Progenitor cell of endocrine pancreas (in vitro differentiated cells): ENCODE measurements at regions not wholly inside any gene's neighbourhood (a gene's known extent, or its start where the extent isn't known, plus 50 kb on each side); places are given as distances from the start of the nearest gene placed in this dataset.

Experiments
- DNase-seq: peaks from one replicate; pipeline ENCODE4 v3.0.0; 2021; ENCODE audit warnings: low spot score; ENCODE audit not compliant: unreplicated experiment
- H3K27ac Mint-ChIP-seq: 2 replicates; pipeline ENCODE4 v1.8.0; 2021; ENCODE audit warnings: mild to moderate bottlenecking, moderate library complexity, mixed read lengths
- H3K27me3 Mint-ChIP-seq: 2 replicates; pipeline ENCODE4 v1.8.0; 2021; ENCODE audit warnings: mixed read lengths
- H3K36me3 Mint-ChIP-seq: 2 replicates; pipeline ENCODE4 v1.8.0; 2022; ENCODE audit warnings: mixed read lengths; ENCODE audit not compliant: insufficient read depth
- H3K4me1 Mint-ChIP-seq: 2 replicates; pipeline ENCODE4 v1.8.0; 2021; ENCODE audit warnings: low read depth, mixed read lengths
- H3K4me3 Mint-ChIP-seq: 2 replicates; pipeline ENCODE4 v1.8.0; 2021; ENCODE audit warnings: low read depth, mild to moderate bottlenecking, moderate library complexity, mixed read lengths
- H3K9me3 Mint-ChIP-seq: 2 replicates; pipeline ENCODE4 v1.8.0; 2021; ENCODE audit warnings: low read depth, mixed read lengths
- TF ChIP-seq, protein P1 (sequence below): fragments of 200-600 bp; sonication (generic); IDR thresholded peaks from one replicate; pipeline ENCODE4 v1.5.0; 2021; ENCODE audit warnings: antibody characterized with exemption, mild to moderate bottlenecking; ENCODE audit not compliant: unreplicated experiment

DNA sequence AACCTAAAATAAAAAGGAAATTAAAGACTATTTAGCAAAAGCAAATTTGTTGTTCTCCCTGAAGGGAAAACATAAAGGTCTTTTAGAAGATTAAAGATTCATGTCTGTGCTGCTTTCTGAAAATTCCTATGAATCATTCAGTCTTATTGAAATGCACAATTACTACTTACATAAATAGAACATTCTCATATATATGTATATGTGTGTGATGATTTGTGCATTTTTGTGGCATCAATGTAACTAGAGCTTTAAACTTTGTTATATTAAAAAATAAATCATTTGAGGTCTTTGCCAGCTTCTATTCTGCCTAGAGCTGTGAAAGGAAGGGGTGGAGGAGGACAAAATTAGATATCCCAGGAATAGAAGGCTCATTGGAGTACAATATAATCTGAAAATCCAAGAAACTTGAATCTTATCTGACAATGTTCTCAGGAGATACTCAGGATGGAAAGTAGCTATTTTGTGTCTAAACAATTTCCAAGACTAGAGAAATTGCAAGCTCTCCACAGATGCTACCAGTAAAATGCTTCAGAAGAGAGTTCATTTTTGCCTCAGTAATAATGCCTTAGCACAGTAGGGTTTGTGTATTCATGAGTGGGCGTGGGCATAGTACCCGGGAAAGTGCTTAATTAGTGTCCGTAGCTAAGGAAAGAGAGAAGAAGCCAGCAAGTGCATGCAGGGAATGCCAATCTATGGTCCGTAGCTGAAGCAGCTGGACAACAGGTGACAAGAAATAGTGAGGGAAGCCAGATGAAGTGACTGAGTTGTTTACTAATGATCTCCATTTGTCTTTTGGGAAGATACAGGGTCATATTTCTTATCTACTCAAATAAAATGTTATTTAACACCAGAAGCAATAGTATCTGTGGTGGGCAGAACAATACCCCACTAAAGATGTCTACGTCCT, 395.5 kb upstream of the NBEA start:
- Mint-ChIP-seq H3K27ac (no peak overlapping the region), H3K27me3 (no peaks in the 10 kb centered on the region), H3K4me1 (no peaks in the 10 kb centered on the region), H3K36me3 (no peaks in the 10 kb centered on the region), H3K9me3 (no peaks in the 10 kb centered on the region), H3K4me3 (no peak overlapping the region)
- TF ChIP-seq, protein P1, sequence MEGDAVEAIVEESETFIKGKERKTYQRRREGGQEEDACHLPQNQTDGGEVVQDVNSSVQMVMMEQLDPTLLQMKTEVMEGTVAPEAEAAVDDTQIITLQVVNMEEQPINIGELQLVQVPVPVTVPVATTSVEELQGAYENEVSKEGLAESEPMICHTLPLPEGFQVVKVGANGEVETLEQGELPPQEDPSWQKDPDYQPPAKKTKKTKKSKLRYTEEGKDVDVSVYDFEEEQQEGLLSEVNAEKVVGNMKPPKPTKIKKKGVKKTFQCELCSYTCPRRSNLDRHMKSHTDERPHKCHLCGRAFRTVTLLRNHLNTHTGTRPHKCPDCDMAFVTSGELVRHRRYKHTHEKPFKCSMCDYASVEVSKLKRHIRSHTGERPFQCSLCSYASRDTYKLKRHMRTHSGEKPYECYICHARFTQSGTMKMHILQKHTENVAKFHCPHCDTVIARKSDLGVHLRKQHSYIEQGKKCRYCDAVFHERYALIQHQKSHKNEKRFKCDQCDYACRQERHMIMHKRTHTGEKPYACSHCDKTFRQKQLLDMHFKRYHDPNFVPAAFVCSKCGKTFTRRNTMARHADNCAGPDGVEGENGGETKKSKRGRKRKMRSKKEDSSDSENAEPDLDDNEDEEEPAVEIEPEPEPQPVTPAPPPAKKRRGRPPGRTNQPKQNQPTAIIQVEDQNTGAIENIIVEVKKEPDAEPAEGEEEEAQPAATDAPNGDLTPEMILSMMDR: no peak
- no peak for DNase-seq

DNA sequence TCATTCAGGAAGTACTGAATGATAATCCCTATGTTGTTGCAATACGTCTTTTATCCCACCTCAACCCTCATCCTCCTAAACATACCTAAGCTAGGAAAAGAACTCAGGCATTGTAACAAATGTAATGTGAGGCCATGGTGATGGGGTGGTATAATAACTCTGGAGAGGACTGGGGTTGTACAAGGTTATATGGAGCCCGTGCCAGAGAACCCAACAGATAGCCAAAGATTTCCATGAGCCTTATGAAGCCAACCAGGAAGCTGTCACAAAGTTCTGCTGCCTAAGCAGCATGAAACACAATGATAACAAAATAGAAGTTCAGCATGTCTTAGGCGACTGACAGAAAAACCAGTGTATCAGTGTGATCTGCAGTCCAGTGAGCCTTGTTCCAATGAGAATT, 394.1 kb upstream of the NBEA start:
- Mint-ChIP-seq H3K36me3 (no peaks in the 10 kb centered on the region), H3K27ac (no peak overlapping the region), H3K4me3 (no peak overlapping the region), H3K9me3 (no peaks in the 10 kb centered on the region), H3K4me1 (no peaks in the 10 kb centered on the region), H3K27me3 (no peaks in the 10 kb centered on the region)
- TF ChIP-seq, protein P1: no peak
- DNase-seq: no peak

DNA sequence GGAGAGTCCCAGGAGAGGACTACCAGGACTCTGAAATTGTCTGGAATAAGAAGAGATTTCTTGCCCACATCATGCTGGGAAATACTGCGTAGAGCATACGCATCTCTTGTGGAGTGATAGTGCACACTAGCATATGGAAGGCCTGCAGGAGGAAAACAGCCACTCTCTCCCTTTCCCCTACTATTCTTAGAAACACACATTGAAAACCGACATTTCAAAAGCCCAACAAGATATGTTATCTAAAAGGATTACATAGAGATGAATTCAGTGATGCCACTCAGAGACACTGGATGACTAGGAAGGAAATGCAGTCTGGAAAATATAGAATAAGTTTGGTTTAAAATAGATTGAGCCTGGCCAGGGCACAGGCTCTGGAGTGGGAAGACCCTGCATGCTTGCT, 388.7 kb upstream of the NBEA start:
- H3K4me3 Mint-ChIP-seq: no peak overlapping the region
- peaks cover 4% of the 10 kb centered on the region for H3K27me3 Mint-ChIP-seq
- no peaks in the 10 kb centered on the region for H3K36me3 Mint-ChIP-seq
- no peaks in the 10 kb centered on the region for H3K9me3 Mint-ChIP-seq
- peaks cover 4% of the 10 kb centered on the region for H3K4me1 Mint-ChIP-seq
- no peak for DNase-seq
- no peak overlapping the region for H3K27ac Mint-ChIP-seq
- TF ChIP-seq, protein P1: no peak

DNA sequence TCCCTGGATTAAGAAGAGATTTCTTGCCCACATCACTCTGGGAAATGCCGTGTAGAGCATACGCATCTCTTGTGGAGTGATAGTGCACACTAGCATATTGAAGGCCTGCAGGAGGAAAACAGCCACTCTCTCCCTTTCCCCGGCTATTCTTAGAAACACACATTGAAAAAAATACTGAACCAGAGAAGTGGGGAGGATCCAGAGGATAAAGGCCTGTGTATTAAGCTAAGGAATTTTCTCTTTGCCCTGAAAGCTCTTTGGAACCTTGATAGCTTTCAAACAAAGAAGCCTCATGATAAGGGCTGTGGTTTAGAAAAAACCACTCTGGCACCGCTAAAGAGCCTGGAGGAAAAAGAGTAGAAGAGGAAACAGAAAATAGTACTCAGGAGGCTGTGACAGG, 386.1 kb upstream of the NBEA start:
- Mint-ChIP-seq H3K9me3 (no peaks in the 10 kb centered on the region), H3K4me3 (no peak overlapping the region), H3K27ac (no peak overlapping the region), H3K27me3 (peaks cover 12% of the 10 kb centered on the region), H3K36me3 (no peaks in the 10 kb centered on the region), H3K4me1 (peaks cover 4% of the 10 kb centered on the region)
- no peak for DNase-seq
- TF ChIP-seq, protein P1: no peak

DNA sequence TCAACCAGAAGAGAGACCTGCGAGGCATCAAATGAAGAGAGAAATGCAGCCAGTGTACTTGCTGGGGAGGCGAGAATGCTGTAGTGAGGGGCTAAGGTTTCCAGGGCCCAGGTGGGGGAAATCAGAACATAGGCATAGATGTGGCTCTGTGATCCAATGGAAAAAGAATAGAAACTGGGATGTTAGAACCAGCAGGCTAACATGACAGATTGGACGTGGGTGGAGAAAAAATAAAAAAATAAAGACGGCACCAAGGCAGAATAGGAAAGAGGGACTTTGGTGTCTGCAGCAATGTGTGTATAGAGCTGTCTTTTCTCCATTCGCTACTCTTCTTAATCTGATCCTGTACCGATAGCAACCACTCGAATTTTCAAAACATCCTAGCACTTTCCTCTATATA, 381.0 kb upstream of the NBEA start:
- no peak overlapping the region for H3K4me3 Mint-ChIP-seq
- peaks cover 2% of the 10 kb centered on the region for H3K4me1 Mint-ChIP-seq
- no peak for DNase-seq
- H3K9me3 Mint-ChIP-seq: peaks cover 4% of the 10 kb centered on the region
- peaks cover 23% of the 10 kb centered on the region for H3K27me3 Mint-ChIP-seq
- H3K27ac Mint-ChIP-seq: no peak overlapping the region
- H3K36me3 Mint-ChIP-seq: no peaks in the 10 kb centered on the region
- TF ChIP-seq, protein P1: no peak
